ENCODE measurements at regions not wholly inside any gene's neighbourhood (a gene's known extent, or its start where the extent isn't known, plus 50 kb on each side); places are given as distances from the start of the nearest gene placed in this dataset.

- no peak overlapping the region for H3K4me3 ChIP-seq (ENCODE audit: low read depth, low read length)
- no peak for DNase-seq (ENCODE audit: low read depth)
- no peak for TF ChIP-seq CTCF (IDR thresholded peaks at IDR 0.05; ENCODE audit: low read depth, low read length, missing control alignments)
- in situ Hi-C loops (cut with HindIII; ENCODE audit: low sequenced_read_pairs) = no loop called here
These were observed 133.1 kb downstream of the HMX1 start for GRCh38 chr4:8738471-8738931.

GRCh38 chr4:8737601-8738279 lies 133.9 kb downstream of the HMX1 start:
- no peak for TF ChIP-seq CTCF (IDR thresholded peaks at IDR 0.05; ENCODE audit: low read depth, low read length, missing control alignments)
- no peak overlapping the region for H3K4me3 ChIP-seq (ENCODE audit: low read depth, low read length)
- in situ Hi-C loops (cut with HindIII; ENCODE audit: low sequenced_read_pairs) = no loop called here
- no peak for DNase-seq (ENCODE audit: low read depth)

GRCh38 chr4:8737075-8737474 lies 134.6 kb downstream of the HMX1 start:
- no peak for TF ChIP-seq CTCF (IDR thresholded peaks at IDR 0.05; ENCODE audit: low read depth, low read length, missing control alignments)
- H3K4me3 ChIP-seq (ENCODE audit: low read depth, low read length) = no peak overlapping the region
- in situ Hi-C loops (cut with HindIII; ENCODE audit: low sequenced_read_pairs) = no loop called here
- DNase-seq (ENCODE audit: low read depth) = no peak

GRCh38 chr4:8736090-8736825 lies 135.4 kb downstream of the HMX1 start:
- H3K4me3 ChIP-seq (ENCODE audit: low read depth, low read length) = no peak overlapping the region
- in situ Hi-C loops (cut with HindIII; ENCODE audit: low sequenced_read_pairs) = no loop called here
- no peak for DNase-seq (ENCODE audit: low read depth)
- no peak for TF ChIP-seq CTCF (IDR thresholded peaks at IDR 0.05; ENCODE audit: low read depth, low read length, missing control alignments)

GRCh38 chr4:8735236-8736089 lies 136.2 kb downstream of the HMX1 start:
- no peak for TF ChIP-seq CTCF (IDR thresholded peaks at IDR 0.05; ENCODE audit: low read depth, low read length, missing control alignments)
- no peak overlapping the region for H3K4me3 ChIP-seq (ENCODE audit: low read depth, low read length)
- in situ Hi-C loops (cut with HindIII; ENCODE audit: low sequenced_read_pairs) = no loop called here
- DNase-seq (ENCODE audit: low read depth) = no peak

- DNase-seq (ENCODE audit: low read depth) = no peak
- no peak for TF ChIP-seq CTCF (IDR thresholded peaks at IDR 0.05; ENCODE audit: low read depth, low read length, missing control alignments)
- in situ Hi-C loops (cut with HindIII; ENCODE audit: low sequenced_read_pairs) = no loop called here
- H3K4me3 ChIP-seq (ENCODE audit: low read depth, low read length) = no peak overlapping the region
These were observed 138.9 kb downstream of the HMX1 start for GRCh38 chr4:8732681-8733243.
